GM10248 (cell line): ENCODE measurements at regions not wholly inside any gene's neighbourhood (a gene's known extent, or its start where the extent isn't known, plus 50 kb on each side); places are given as distances from the start of the nearest gene placed in this dataset.

Source experiments
- CTCF ChIA-PET: fragments of 300-600 bp; sonication (Branson Sonifier 250); formaldehyde crosslinking; extraction: SDS; loops from one replicate; lab custom pipeline; 2021; ENCODE audit warnings: antibody characterized with exemption; lab: Yijun Ruan, JAX
- POLR2A ChIA-PET: fragments of 350-650 bp; sonication (Branson Sonifier 250); formaldehyde crosslinking; extraction: SDS; loops from one replicate; lab custom pipeline; 2020; ENCODE audit warnings: antibody characterized with exemption; lab: Yijun Ruan, JAX
- DNase-seq: peaks from one replicate; pipeline ENCODE4 v3.0.0; 2012; ENCODE audit errors: extremely low spot score
- TF ChIP-seq, protein P1 (sequence below): IDR thresholded peaks from 2 replicates; pipeline ENCODE4 v1.5.1; 2012; ENCODE audit warnings: mild to moderate bottlenecking, low read depth; ENCODE audit errors: extremely low read depth, missing control alignments, control extremely low read depth

GRCh38 chr6:14510038-14510437 is 392.5 kb downstream of the CD83 start:
- POLR2A ChIA-PET = no interaction called here
- TF ChIP-seq, protein P1, sequence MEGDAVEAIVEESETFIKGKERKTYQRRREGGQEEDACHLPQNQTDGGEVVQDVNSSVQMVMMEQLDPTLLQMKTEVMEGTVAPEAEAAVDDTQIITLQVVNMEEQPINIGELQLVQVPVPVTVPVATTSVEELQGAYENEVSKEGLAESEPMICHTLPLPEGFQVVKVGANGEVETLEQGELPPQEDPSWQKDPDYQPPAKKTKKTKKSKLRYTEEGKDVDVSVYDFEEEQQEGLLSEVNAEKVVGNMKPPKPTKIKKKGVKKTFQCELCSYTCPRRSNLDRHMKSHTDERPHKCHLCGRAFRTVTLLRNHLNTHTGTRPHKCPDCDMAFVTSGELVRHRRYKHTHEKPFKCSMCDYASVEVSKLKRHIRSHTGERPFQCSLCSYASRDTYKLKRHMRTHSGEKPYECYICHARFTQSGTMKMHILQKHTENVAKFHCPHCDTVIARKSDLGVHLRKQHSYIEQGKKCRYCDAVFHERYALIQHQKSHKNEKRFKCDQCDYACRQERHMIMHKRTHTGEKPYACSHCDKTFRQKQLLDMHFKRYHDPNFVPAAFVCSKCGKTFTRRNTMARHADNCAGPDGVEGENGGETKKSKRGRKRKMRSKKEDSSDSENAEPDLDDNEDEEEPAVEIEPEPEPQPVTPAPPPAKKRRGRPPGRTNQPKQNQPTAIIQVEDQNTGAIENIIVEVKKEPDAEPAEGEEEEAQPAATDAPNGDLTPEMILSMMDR = no peak
- no peak for DNase-seq
- CTCF ChIA-PET = interaction anchor here (1.2 to 2.1 kb wide), 3 partner anchors 17 to 39 kb away, joined by 3 to 7 read pairs (median 3); no protein-coding TSS in a partner anchor

- ChIA-PET CTCF (interaction anchor here (2.1 kb wide), 1 partner anchor 18 kb away, joined by 7 read pairs; no protein-coding TSS in a partner anchor), POLR2A (no interaction called here)
- TF ChIP-seq, protein P1 = no peak
- DNase-seq = no peak
Measured at GRCh38 chr6:14511061-14511586, 393.6 kb downstream of the CD83 start.

DNA sequence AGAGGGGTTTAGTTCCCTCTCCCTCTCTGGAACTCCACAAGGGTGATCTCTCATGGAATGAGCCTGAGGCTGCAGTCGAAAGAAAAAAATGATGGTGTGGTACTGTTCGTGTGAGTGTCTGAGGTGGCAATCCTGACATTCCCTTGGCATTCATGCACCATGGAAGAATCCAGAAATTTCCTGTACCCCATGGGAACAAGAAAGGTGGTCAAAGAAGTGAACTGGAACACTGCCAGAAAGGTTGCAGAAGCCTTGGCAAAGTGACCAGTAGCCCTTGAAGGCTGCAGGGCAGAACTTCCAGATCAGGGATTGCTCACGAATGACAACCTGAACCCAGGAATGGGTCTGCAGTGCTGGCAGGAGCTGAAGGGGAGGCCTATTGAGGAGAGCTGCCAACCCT is 394.7 kb downstream of the CD83 start:
- no peak for DNase-seq
- ChIA-PET CTCF (interaction anchor here (1.1 to 1.2 kb wide), 2 partner anchors 9 to 13 kb away, joined by 4 read pairs; no protein-coding TSS in a partner anchor), POLR2A (no interaction called here)
- TF ChIP-seq, protein P1 = no peak

DNA sequence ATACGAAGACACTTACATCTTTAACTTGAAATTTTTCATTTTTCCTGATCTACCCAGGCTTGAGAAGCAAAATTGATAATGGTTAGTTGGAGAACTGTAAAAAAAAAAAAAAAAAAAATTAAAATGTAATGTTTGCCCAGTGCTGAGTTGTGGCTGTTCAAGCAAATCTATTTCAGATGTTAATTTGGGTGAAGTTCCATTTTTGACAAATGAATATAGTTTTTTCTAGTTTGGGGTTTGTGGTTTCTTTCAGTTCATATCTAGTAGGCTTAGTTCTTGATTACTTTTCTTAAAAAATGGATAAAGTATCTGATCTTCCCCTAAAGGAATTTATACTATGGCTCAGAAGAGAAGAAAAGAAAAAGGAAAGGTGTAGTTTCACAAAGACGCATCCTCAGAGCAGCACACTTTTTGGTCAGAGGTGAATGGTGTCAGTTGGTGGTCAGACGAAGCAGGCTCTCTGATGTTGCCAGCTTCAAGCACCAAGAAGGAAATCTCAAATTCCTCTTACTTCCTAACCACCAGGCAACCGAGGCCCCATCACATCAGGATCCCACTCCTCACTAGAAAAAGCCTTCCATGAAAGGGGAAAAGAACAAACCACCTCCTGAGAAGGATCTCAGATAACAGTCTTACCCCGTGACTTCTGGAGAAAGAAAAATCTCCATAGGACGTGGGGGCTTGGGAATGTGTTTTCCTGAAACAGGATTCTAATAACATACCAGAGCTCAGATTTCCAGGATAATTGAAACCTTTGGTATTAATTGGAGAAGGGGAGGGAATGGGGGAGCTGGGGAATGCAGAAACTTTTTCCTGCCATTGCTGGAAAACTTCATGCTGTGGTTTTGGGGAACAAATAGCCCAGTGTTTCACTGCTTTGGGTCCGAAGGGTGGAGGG is 396.2 kb downstream of the CD83 start:
- DNase-seq = no peak
- TF ChIP-seq, protein P1 = no peak
- POLR2A ChIA-PET = no interaction called here
- CTCF ChIA-PET = no interaction called here

DNA sequence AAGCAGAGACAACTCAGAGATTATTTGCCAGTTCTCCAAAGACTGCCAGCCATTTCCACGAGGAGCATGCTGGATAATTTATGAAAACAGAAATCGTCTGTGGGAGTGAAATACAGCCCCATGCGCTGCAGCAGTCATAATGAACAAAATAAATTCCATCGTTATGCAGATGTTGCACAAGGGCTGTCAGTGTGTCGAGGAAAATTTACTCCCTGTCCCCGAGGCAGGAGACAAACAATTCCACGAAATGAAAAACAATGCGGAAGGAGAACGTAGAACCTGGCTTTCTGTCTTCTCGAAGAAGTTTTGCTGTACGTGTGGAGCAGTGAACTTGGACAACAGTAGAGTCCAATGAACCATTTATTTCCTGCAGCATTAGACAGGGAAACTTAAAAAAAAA is 399.4 kb downstream of the CD83 start:
- ChIA-PET POLR2A (no interaction called here), CTCF (no interaction called here)
- no peak for DNase-seq
- TF ChIP-seq, protein P1 = no peak

DNA sequence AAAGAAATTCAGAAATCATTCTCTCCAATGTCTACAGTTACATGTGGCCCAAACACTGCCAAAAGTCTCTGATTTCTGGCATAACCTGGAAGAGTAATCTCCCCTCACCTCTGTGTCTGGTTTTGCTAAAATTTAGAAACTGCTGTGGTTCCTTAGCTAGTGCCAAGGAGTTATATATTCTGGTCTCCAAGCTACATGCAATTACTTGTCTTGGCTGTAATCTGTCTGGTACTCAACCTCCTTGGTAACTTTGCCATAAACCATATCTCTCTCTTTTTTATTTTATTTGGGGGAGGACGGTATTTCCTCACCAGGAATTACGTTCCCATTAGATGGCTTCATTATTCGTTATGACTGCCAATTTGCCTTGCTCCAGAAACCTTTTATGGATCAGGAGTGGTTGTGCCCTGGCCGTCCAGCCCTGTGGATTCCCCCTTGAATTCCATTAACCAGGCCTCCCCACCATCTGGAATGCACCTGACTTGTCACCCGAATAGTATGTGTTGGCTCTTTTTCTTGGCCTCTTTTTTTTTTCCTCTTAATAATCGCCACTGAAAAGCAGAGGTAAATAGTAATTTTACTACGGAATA is 400.0 kb downstream of the CD83 start:
- ChIA-PET POLR2A (no interaction called here), CTCF (no interaction called here)
- TF ChIP-seq, protein P1 = no peak
- no peak for DNase-seq
